Mesenchymal stem cell (in vitro differentiated cells and primary cell): ENCODE measurements at regions not wholly inside any gene's neighbourhood (a gene's known extent, or its start where the extent isn't known, plus 50 kb on each side); places are given as distances from the start of the nearest gene placed in this dataset.
"Not testable (repeated sequence)": the region's sequence is repeated elsewhere in the genome, so short reads cannot be mapped to it uniquely, and the experiment has no call there.

Source experiments
- DNase-seq: peaks from one replicate; pipeline ENCODE4 v3.0.0-alpha.2; 2013
- H2AFZ ChIP-seq: one replicate; pipeline ENCODE4 v1.6.1; 2013; ENCODE audit warnings: low read depth, mild to moderate bottlenecking, control low read depth, inconsistent platforms, low read length, moderate library complexity
- H2AK5ac ChIP-seq: 2 replicates; pipeline ENCODE4 v1.6.1; 2013; ENCODE audit warnings: low read length, moderate library complexity, mild to moderate bottlenecking, inconsistent platforms; ENCODE audit not compliant: severe bottlenecking
- H2BK120ac ChIP-seq: one replicate; pipeline ENCODE4 v1.6.1; 2013; ENCODE audit warnings: low read depth, mild to moderate bottlenecking, inconsistent platforms, low read length, moderate library complexity
- H2BK12ac ChIP-seq, 2 experiments: one replicate each; pipeline ENCODE4 v1.6.1; 2013; ENCODE audit warnings: inconsistent platforms in 2 of 2, low read length in 2 of 2, mild to moderate bottlenecking in 2 of 2, moderate library complexity in 2 of 2, control low read depth in 1 of 2
- H2BK15ac ChIP-seq: one replicate; pipeline ENCODE4 v1.6.1; 2013; ENCODE audit warnings: mild to moderate bottlenecking, low read depth, inconsistent platforms; ENCODE audit not compliant: poor library complexity, severe bottlenecking
- H2BK5ac ChIP-seq: 2 replicates; pipeline ENCODE4 v1.6.1; 2013; ENCODE audit warnings: low read depth, mild to moderate bottlenecking, low read length, control low read depth, inconsistent platforms; ENCODE audit not compliant: poor library complexity, severe bottlenecking
- H3K14ac ChIP-seq, 2 experiments: one replicate each; pipeline ENCODE4 v1.6.1; 2013; ENCODE audit warnings: inconsistent platforms in 2 of 2, low read length in 2 of 2, control low read depth in 1 of 2, mild to moderate bottlenecking in 1 of 2, moderate library complexity in 1 of 2
- H3K18ac ChIP-seq, 2 experiments: one replicate each; pipeline ENCODE4 v1.6.1; 2013; ENCODE audit warnings: inconsistent platforms in 2 of 2, low read length in 2 of 2, control low read depth in 1 of 2, low read depth in 1 of 2, mild to moderate bottlenecking in 1 of 2
- H3K23ac ChIP-seq, 2 experiments: one replicate each; pipeline ENCODE4 v1.6.1; 2013; ENCODE audit warnings: inconsistent platforms in 2 of 2, low read length in 2 of 2, mild to moderate bottlenecking in 2 of 2, moderate library complexity in 2 of 2, control low read depth in 1 of 2
- H3K27ac ChIP-seq: 2 replicates; pipeline ENCODE4 v1.5.1; 2013; ENCODE audit warnings: mild to moderate bottlenecking, moderate library complexity, low read length, control low read depth, inconsistent platforms; ENCODE audit not compliant: poor library complexity, severe bottlenecking
- H3K27me3 ChIP-seq, 2 experiments: 2 replicates each; pipeline versions ENCODE4 v1.6.1 to v1.7.0; 2013; ENCODE audit warnings: low read length in 2 of 2, mild to moderate bottlenecking in 2 of 2, moderate library complexity in 2 of 2, control low read depth in 1 of 2, inconsistent platforms in 1 of 2; ENCODE audit not compliant: control insufficient read depth in 1 of 2, insufficient read depth in 1 of 2
- H3K36me3 ChIP-seq, 2 experiments: 2 replicates each; pipeline versions ENCODE4 v1.6.1 to v1.7.0; 2013; ENCODE audit warnings: low read length in 2 of 2, control low read depth in 1 of 2, inconsistent platforms in 1 of 2, low read depth in 1 of 2, mild to moderate bottlenecking in 1 of 2; ENCODE audit not compliant: insufficient read depth in 2 of 2, control insufficient read depth in 1 of 2
- H3K4ac ChIP-seq, 2 experiments: one replicate each; pipeline ENCODE4 v1.6.1; 2013; ENCODE audit warnings: inconsistent platforms in 2 of 2, low read length in 2 of 2, mild to moderate bottlenecking in 2 of 2, moderate library complexity in 2 of 2, control low read depth in 1 of 2, low read depth in 1 of 2
- H3K4me1 ChIP-seq: 2 replicates; pipeline ENCODE4 v1.6.1; 2013; ENCODE audit warnings: low read depth, low read length, control low read depth; ENCODE audit not compliant: control insufficient read depth, insufficient read depth
- H3K4me2 ChIP-seq: 2 replicates; pipeline ENCODE4 v1.6.1; 2013; ENCODE audit warnings: low read length, mild to moderate bottlenecking, inconsistent platforms; ENCODE audit not compliant: poor library complexity, severe bottlenecking
- H3K4me3 ChIP-seq, 2 experiments: 2 replicates each; pipeline versions ENCODE4 v1.5.1 to v1.7.0; 2013; ENCODE audit warnings: low read length in 2 of 2, mild to moderate bottlenecking in 2 of 2, control low read depth in 1 of 2, low read depth in 1 of 2; ENCODE audit not compliant: insufficient read depth in 1 of 2
- H3K79me1 ChIP-seq: replicated peaks from 2 replicates; pipeline ENCODE4 v1.6.1; 2013; ENCODE audit warnings: mild to moderate bottlenecking, control low read depth, low read length, inconsistent platforms; ENCODE audit not compliant: poor library complexity, severe bottlenecking
- H3K9ac ChIP-seq: 2 replicates; pipeline ENCODE4 v1.7.0; 2013; ENCODE audit warnings: mild to moderate bottlenecking, low read length, moderate library complexity
- H3K9me3 ChIP-seq: 2 replicates; pipeline ENCODE4 v1.7.0; 2013; ENCODE audit warnings: mild to moderate bottlenecking, low read length; ENCODE audit not compliant: control insufficient read depth
- H4K8ac ChIP-seq: one replicate; pipeline ENCODE4 v1.6.1; 2013; ENCODE audit warnings: inconsistent platforms, mild to moderate bottlenecking, low read length, moderate library complexity
- H4K91ac ChIP-seq: one replicate; pipeline ENCODE4 v1.6.1; 2013; ENCODE audit warnings: mild to moderate bottlenecking, low read length, inconsistent platforms
- WGBS: methylation state at CpG from one replicate; pipeline ENCODE4 v1.1.7; 2013; ENCODE audit warnings: mixed read lengths; 5-methylcytosine and 5-hydroxymethylcytosine counted together

GRCh38 chr6:147651-148050, 144.6 kb upstream of the DUSP22 start:
- 100% methylated on average over 4 of the region's 5 CpGs for WGBS
- H2AFZ ChIP-seq, DNase-seq, H2BK12ac ChIP-seq, H3K14ac ChIP-seq, H3K36me3 ChIP-seq, H3K79me1 ChIP-seq, H3K9ac ChIP-seq, H3K4me2 ChIP-seq, H3K18ac ChIP-seq, H3K4ac ChIP-seq, H3K4me3 ChIP-seq, H2AK5ac ChIP-seq, H3K27ac ChIP-seq, H3K4me1 ChIP-seq, H4K8ac ChIP-seq, H3K23ac ChIP-seq, H2BK5ac ChIP-seq, H3K9me3 ChIP-seq, H2BK120ac ChIP-seq, H2BK15ac ChIP-seq, H4K91ac ChIP-seq: not testable (repeated sequence)
- peaks cover 0 to 26% of the 10 kb centered on the region in 2 experiments for H3K27me3 ChIP-seq

GRCh38 chr6:148051-148984, 144.0 kb upstream of the DUSP22 start:
- H3K27ac ChIP-seq, H2BK5ac ChIP-seq, H3K9ac ChIP-seq, H3K4me2 ChIP-seq, H3K18ac ChIP-seq, H2BK120ac ChIP-seq, H2BK15ac ChIP-seq, H3K4me3 ChIP-seq, H2AK5ac ChIP-seq, H4K8ac ChIP-seq, H2BK12ac ChIP-seq, H3K14ac ChIP-seq, H4K91ac ChIP-seq, H2AFZ ChIP-seq, H3K9me3 ChIP-seq, H3K36me3 ChIP-seq, H3K4ac ChIP-seq, H3K23ac ChIP-seq, DNase-seq, H3K79me1 ChIP-seq, H3K4me1 ChIP-seq: not testable (repeated sequence)
- peaks cover 0 to 33% of the 10 kb centered on the region in 2 experiments for H3K27me3 ChIP-seq
- WGBS, result 91% methylated on average over 55 of the region's 61 CpGs

- not testable (repeated sequence) for H3K4me2 ChIP-seq, H2BK15ac ChIP-seq, DNase-seq, H3K4me3 ChIP-seq, H2BK120ac ChIP-seq, H3K4me1 ChIP-seq, H3K9ac ChIP-seq, H3K14ac ChIP-seq, H4K91ac ChIP-seq, H3K18ac ChIP-seq, H4K8ac ChIP-seq, H3K4ac ChIP-seq, H3K27ac ChIP-seq, H3K36me3 ChIP-seq, H3K9me3 ChIP-seq, H2BK12ac ChIP-seq, H3K79me1 ChIP-seq, H2BK5ac ChIP-seq, H2AFZ ChIP-seq, H3K23ac ChIP-seq, H2AK5ac ChIP-seq
- WGBS, result 83% methylated on average over 1 of the region's 1 CpG
- peaks cover 0 to 33% of the 10 kb centered on the region in 2 experiments for H3K27me3 ChIP-seq
Measured at GRCh38 chr6:150147-150546, 142.1 kb upstream of the DUSP22 start.

- peak; percentile 17 for DNase-seq
- H3K9ac ChIP-seq, H2BK5ac ChIP-seq, H3K18ac ChIP-seq, H3K4me3 ChIP-seq, H2AK5ac ChIP-seq, H3K4me2 ChIP-seq, H3K36me3 ChIP-seq, H2BK12ac ChIP-seq, H3K9me3 ChIP-seq, H4K8ac ChIP-seq, H2AFZ ChIP-seq, H3K23ac ChIP-seq, H3K27ac ChIP-seq, H3K4me1 ChIP-seq, H3K14ac ChIP-seq, H2BK120ac ChIP-seq, H3K79me1 ChIP-seq, H4K91ac ChIP-seq, H3K4ac ChIP-seq, H2BK15ac ChIP-seq: not testable (repeated sequence)
- WGBS, result 65% methylated on average over 3 of the region's 3 CpGs
- peaks cover 0 to 33% of the 10 kb centered on the region in 2 experiments for H3K27me3 ChIP-seq
Measured at GRCh38 chr6:152436-152835, 139.9 kb upstream of the DUSP22 start.
